Adrenal gland (tissue), 9 donors: ENCODE measurements at regions not wholly inside any gene's neighbourhood (a gene's known extent, or its start where the extent isn't known, plus 50 kb on each side); places are given as distances from the start of the nearest gene placed in this dataset.

Experiments
- DNase-seq, 7 donors: peaks; one replicate each; pipeline ENCODE4 v3.0.0-alpha.2; 2019 to 2020
- H3K27ac ChIP-seq, 5 donors: fragments of 200-600 bp; sonication (generic) in 4 of 5; 1 replicate in 3 of 5; 2 replicates in 2 of 5; pipeline versions ENCODE4 v1.5.1 to v1.8.0; 2016 to 2020; ENCODE audit warnings: mild to moderate bottlenecking in 1 of 5
- H3K27me3 ChIP-seq: fragments of 200-600 bp; 2 replicates; pipeline ENCODE4 v1.8.0; 2021
- H3K36me3 ChIP-seq, 2 donors: fragments of 200-600 bp; replicated peaks in 1 of 2; 1 replicate in 1 of 2; 2 replicates in 1 of 2; pipeline versions ENCODE4 v1.5.1 to v1.8.0; 2018 to 2022
- H3K4me1 ChIP-seq, 2 donors: fragments of 200-600 bp; replicated peaks in 1 of 2; 1 replicate in 1 of 2; 2 replicates in 1 of 2; pipeline versions ENCODE4 v1.5.1 to v1.8.0; 2018 to 2021
- H3K4me3 ChIP-seq, 4 donors: fragments of 200-600 bp; sonication (generic) in 3 of 4; one replicate each; pipeline ENCODE4 v1.5.1; 2016 to 2018
- H3K9me3 ChIP-seq, 3 donors: fragments of 200-600 bp; sonication (generic) in 1 of 3; replicated peaks in 1 of 3; 1 replicate in 2 of 3; 2 replicates in 1 of 3; pipeline versions ENCODE4 v1.5.1 to v1.8.0; 2016 to 2021
- CTCF ChIP-seq, 6 experiments: fragments of 450-650 bp in 4 of 6; fragments of 200-600 bp in 2 of 6; sonication (generic) in 1 of 6; IDR thresholded peaks; 1 replicate in 5 of 6; 2 replicates in 1 of 6; pipeline versions ENCODE4 v1.5.1 to v1.8.0; 2016 to 2021; ENCODE audit warnings: antibody characterized with exemption in 6 of 6, mild to moderate bottlenecking in 2 of 6, moderate library complexity in 1 of 6
- POLR2A ChIP-seq, 2 donors: fragments of 450-650 bp; IDR thresholded peaks; one replicate each; pipeline ENCODE4 v1.6.1; 2017; ENCODE audit warnings: antibody characterized with exemption in 2 of 2, mild to moderate bottlenecking in 2 of 2, moderate library complexity in 1 of 2
- WGBS, 4 donors: extraction: QIAGEN DNeasy Blood & Tissue Kit in 2 of 4; methylation state at CpG; one replicate each; pipeline versions ENCODE4 v1.1.5 to v1.1.7; 2013 to 2017; 5-methylcytosine and 5-hydroxymethylcytosine counted together
- intact Hi-C, 2 donors: fragments of 100-400 bp; cut with DNase I; formaldehyde crosslinking; loops; one replicate each; pipeline versions ENCODE4 v1.14.1 to v1.15.0; 2022 to 2023
- donor health status: healthy with polysubstance abuse.
- donor health status: Bipolar disorder and iron deficiency.
- donor health status: DM: yes; HTN: yes; CAD: no.
- donor health status: DM: no; HTN: no; CAD: no.
- donor health status: DM: no; HTN: no; CAD: no.

- Histone ChIP-seq H3K4me1 (no peaks in the 10 kb centered on the region), H3K9me3 (no peaks in the 10 kb centered on the region), H3K27me3 (no peaks in the 10 kb centered on the region), H3K36me3 (no peaks in the 10 kb centered on the region), H3K27ac (no peak overlapping the region), H3K4me3 (no peak overlapping the region)
- no peak for DNase-seq
- TF ChIP-seq POLR2A (IDR thresholded peaks at IDR 0.05) = no peak
- intact Hi-C loops = no loop called here
- 44 to 61% (median 46%) methylated on average over 1 of the region's 1 CpG for WGBS, 4 donors
Measured at GRCh38 chr2:185475914-185476313, 262.7 kb upstream of the FSIP2 start.

- TF ChIP-seq CTCF (IDR thresholded peaks at IDR 0.05) (no peak), POLR2A (IDR thresholded peaks at IDR 0.05) (no peak)
- Histone ChIP-seq H3K9me3 (no peaks in the 10 kb centered on the region), H3K4me3 (no peak overlapping the region), H3K27ac (no peak overlapping the region), H3K4me1 (no peaks in the 10 kb centered on the region), H3K27me3 (no peaks in the 10 kb centered on the region), H3K36me3 (no peaks in the 10 kb centered on the region)
- 68 to 80% (median 73%) methylated on average over 2 of the region's 2 CpGs for WGBS, 4 donors
- intact Hi-C loops = no loop called here
- no peak for DNase-seq
Measured at GRCh38 chr2:185477452-185477851, 261.2 kb upstream of the FSIP2 start.

- intact Hi-C loops = no loop called here
- Histone ChIP-seq H3K27ac (no peak overlapping the region), H3K4me3 (no peak overlapping the region), H3K4me1 (no peaks in the 10 kb centered on the region), H3K27me3 (no peaks in the 10 kb centered on the region), H3K9me3 (peaks cover 0 to 8% (median 0%) of the 10 kb centered on the region in 3 donors), H3K36me3 (no peaks in the 10 kb centered on the region)
- DNase-seq = no peak
- TF ChIP-seq POLR2A (IDR thresholded peaks at IDR 0.05) (no peak), CTCF (IDR thresholded peaks at IDR 0.05) (no peak)
- 80 to 86% (median 83%) methylated on average over 1 of the region's 1 CpG for WGBS, 4 donors
Measured at GRCh38 chr2:185484602-185485001, 254.0 kb upstream of the FSIP2 start.

GRCh38 chr2:185502351-185502750, 236.3 kb upstream of the FSIP2 start:
- Histone ChIP-seq H3K4me3 (no peak overlapping the region), H3K27me3 (no peaks in the 10 kb centered on the region), H3K4me1 (no peaks in the 10 kb centered on the region), H3K27ac (no peak overlapping the region), H3K36me3 (no peaks in the 10 kb centered on the region), H3K9me3 (no peaks in the 10 kb centered on the region)
- TF ChIP-seq POLR2A (IDR thresholded peaks at IDR 0.05) = no peak
- TF ChIP-seq CTCF (IDR thresholded peaks at IDR 0.05) = no peak
- no peak for DNase-seq
- WGBS, 4 donors = 11 to 18% (median 15%) methylated on average over 1 of the region's 1 CpG
- intact Hi-C loops = no loop called here

GRCh38 chr2:185507719-185508118, 230.9 kb upstream of the FSIP2 start:
- intact Hi-C loops = no loop called here
- Histone ChIP-seq H3K36me3 (no peaks in the 10 kb centered on the region), H3K27ac (no peak overlapping the region), H3K4me1 (no peaks in the 10 kb centered on the region), H3K4me3 (no peak overlapping the region), H3K9me3 (peaks cover 0 to 12% (median 0%) of the 10 kb centered on the region in 3 donors), H3K27me3 (no peaks in the 10 kb centered on the region)
- WGBS, 4 donors = 32 to 45% (median 39%) methylated on average over 4 of the region's 4 CpGs
- DNase-seq = no peak
- TF ChIP-seq CTCF (IDR thresholded peaks at IDR 0.05) (no peak), POLR2A (IDR thresholded peaks at IDR 0.05) (no peak)
